SU-DHL-6 (cell line): ENCODE measurements at regions not wholly inside any gene's neighbourhood (a gene's known extent, or its start where the extent isn't known, plus 50 kb on each side); places are given as distances from the start of the nearest gene placed in this dataset.

Source experiments
- H2AFZ ChIP-seq: fragments of 200-600 bp; sonication (generic); 2 replicates; pipeline ENCODE4 v1.6.1; 2014; ENCODE audit warnings: low read depth, mild to moderate bottlenecking, moderate library complexity, mixed read lengths, antibody characterized with exemption, low read length; ENCODE audit not compliant: severe bottlenecking
- H3F3A ChIP-seq: fragments of 200-600 bp; shearing (Covaris generic); 2 replicates; pipeline ENCODE4 v1.6.0; 2016; ENCODE audit warnings: antibody characterized with exemption, mild to moderate bottlenecking; ENCODE audit not compliant: insufficient read depth
- H3K27ac ChIP-seq: fragments of 200-600 bp; sonication (generic); 2 replicates; pipeline ENCODE4 v1.5.1; 2016; ENCODE audit warnings: low read depth, mild to moderate bottlenecking, low read length, moderate library complexity, mixed read lengths
- H3K27me3 ChIP-seq: fragments of 200-600 bp; sonication (generic), shearing (Covaris generic); 2 replicates; pipeline ENCODE4 v1.6.0; 2014; ENCODE audit warnings: mild to moderate bottlenecking, low read length
- H3K36me3 ChIP-seq: fragments of 200-600 bp; sonication (generic); 2 replicates; pipeline ENCODE4 v1.6.1; 2014; ENCODE audit warnings: mild to moderate bottlenecking, low read length, mixed read lengths
- H3K4me2 ChIP-seq: fragments of 300-600, 200-600 bp; shearing (Covaris generic), sonication (generic); 2 replicates; pipeline ENCODE4 v1.6.0; 2014; ENCODE audit warnings: low read length, low read depth, mild to moderate bottlenecking; ENCODE audit not compliant: poor library complexity, severe bottlenecking
- H3K4me3 ChIP-seq: fragments of 200-600 bp; sonication (generic); 2 replicates; pipeline ENCODE4 v1.5.1; 2014; ENCODE audit warnings: antibody characterized with exemption, low read length, mild to moderate bottlenecking, mixed read lengths; ENCODE audit not compliant: insufficient read depth, poor library complexity, severe bottlenecking
- H3K79me2 ChIP-seq: fragments of 200-600 bp; sonication (generic); 2 replicates; pipeline ENCODE4 v1.6.1; 2014; ENCODE audit warnings: mild to moderate bottlenecking, low read length, moderate library complexity; ENCODE audit not compliant: insufficient read depth
- H3K9ac ChIP-seq: fragments of 200-600 bp; sonication (generic); 2 replicates; pipeline ENCODE4 v1.7.0; 2014; ENCODE audit warnings: mild to moderate bottlenecking, low read length
- H3K9me2 ChIP-seq: fragments of 200-600 bp; sonication (generic); replicated peaks from 2 replicates; pipeline ENCODE4 v1.6.1; 2014; ENCODE audit warnings: low read length; ENCODE audit not compliant: insufficient read depth
- H3K9me3 ChIP-seq: fragments of 200-600 bp; sonication (generic); 2 replicates; pipeline ENCODE4 v1.6.1; 2014; ENCODE audit warnings: low read length, mixed read lengths; ENCODE audit not compliant: insufficient read depth
- H4K20me1 ChIP-seq: fragments of 200-600 bp; sonication (generic); 2 replicates; pipeline ENCODE4 v1.6.1; 2014; ENCODE audit warnings: low read depth, mild to moderate bottlenecking, antibody characterized with exemption, low read length, moderate library complexity, mixed read lengths
- EZH2phosphoT487 ChIP-seq: fragments of 200-600 bp; sonication (generic), shearing (Covaris generic); conservative IDR thresholded peaks from 2 replicates; pipeline ENCODE4 v1.6.1; 2018; ENCODE audit warnings: mild to moderate bottlenecking, antibody characterized with exemption, low read length, moderate library complexity, mixed read lengths
- TF ChIP-seq, protein P1 (sequence below): fragments of 200-600 bp; sonication (generic); IDR thresholded peaks from one replicate; pipeline ENCODE4 v1.5.1; 2017; ENCODE audit warnings: antibody characterized with exemption, mild to moderate bottlenecking, low read length, moderate library complexity; ENCODE audit not compliant: insufficient read depth, poor library complexity, severe bottlenecking

DNA sequence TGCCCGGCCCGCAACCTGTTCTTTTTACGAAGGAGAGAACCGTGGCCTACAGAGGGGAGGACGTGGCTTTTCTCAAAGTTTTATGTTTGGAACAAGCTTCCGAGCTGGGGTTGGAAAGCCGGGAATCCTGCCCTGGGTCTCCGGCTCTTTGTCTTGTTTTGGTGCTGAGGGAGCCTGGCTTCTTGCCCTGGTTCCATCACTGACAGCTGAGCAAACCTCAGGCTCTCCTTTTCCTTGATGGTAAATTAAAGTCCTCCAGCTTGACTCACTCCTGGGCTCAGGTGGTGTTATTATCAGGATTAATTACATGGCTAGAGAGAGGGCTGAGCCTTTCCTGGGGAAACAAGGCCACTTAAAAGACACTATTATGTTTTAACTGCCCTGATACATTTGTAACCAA lies 289.5 kb upstream of the RGMA start:
- Histone ChIP-seq H3K4me3 (no peak overlapping the region), H3K9ac (no peak overlapping the region), H3K4me2 (no peak overlapping the region), H3F3A (no peaks in the 10 kb centered on the region), H3K27me3 (no peaks in the 10 kb centered on the region), H3K79me2 (no peaks in the 10 kb centered on the region), H3K36me3 (no peaks in the 10 kb centered on the region), H4K20me1 (no peaks in the 10 kb centered on the region), H3K9me3 (no peaks in the 10 kb centered on the region), H3K9me2 (no peaks in the 10 kb centered on the region), H3K27ac (no peak overlapping the region), H2AFZ (no peak overlapping the region)
- no peak for TF ChIP-seq EZH2phosphoT487
- TF ChIP-seq, protein P1, sequence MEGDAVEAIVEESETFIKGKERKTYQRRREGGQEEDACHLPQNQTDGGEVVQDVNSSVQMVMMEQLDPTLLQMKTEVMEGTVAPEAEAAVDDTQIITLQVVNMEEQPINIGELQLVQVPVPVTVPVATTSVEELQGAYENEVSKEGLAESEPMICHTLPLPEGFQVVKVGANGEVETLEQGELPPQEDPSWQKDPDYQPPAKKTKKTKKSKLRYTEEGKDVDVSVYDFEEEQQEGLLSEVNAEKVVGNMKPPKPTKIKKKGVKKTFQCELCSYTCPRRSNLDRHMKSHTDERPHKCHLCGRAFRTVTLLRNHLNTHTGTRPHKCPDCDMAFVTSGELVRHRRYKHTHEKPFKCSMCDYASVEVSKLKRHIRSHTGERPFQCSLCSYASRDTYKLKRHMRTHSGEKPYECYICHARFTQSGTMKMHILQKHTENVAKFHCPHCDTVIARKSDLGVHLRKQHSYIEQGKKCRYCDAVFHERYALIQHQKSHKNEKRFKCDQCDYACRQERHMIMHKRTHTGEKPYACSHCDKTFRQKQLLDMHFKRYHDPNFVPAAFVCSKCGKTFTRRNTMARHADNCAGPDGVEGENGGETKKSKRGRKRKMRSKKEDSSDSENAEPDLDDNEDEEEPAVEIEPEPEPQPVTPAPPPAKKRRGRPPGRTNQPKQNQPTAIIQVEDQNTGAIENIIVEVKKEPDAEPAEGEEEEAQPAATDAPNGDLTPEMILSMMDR: no peak

DNA sequence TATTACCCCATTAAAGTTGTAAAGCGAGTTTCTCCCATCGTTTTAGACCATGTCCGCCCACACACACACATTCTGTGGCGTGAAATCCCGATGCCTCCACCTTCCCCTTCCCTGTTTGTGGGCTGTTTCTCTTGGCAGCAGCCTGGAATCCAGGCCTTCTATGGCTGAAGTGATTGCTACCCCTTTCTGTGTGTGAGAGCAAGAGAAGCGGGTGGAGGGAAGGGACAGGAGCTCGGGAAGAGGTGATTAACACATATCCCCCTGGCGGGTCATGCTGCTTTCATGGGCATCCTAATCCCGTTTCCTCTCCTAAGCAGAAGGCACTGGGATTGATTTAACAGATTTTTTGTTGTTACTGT lies 283.8 kb upstream of the RGMA start:
- no peaks in the 10 kb centered on the region for H3K27me3 ChIP-seq
- TF ChIP-seq EZH2phosphoT487: no peak
- TF ChIP-seq, protein P1: no peak
- H3K27ac ChIP-seq: no peak overlapping the region
- no peaks in the 10 kb centered on the region for H3K9me3 ChIP-seq
- H2AFZ ChIP-seq: no peak overlapping the region
- no peaks in the 10 kb centered on the region for H3K9me2 ChIP-seq
- no peak overlapping the region for H3K9ac ChIP-seq
- H3K4me3 ChIP-seq: no peak overlapping the region
- no peak overlapping the region for H3K4me2 ChIP-seq
- no peaks in the 10 kb centered on the region for H3K36me3 ChIP-seq
- no peaks in the 10 kb centered on the region for H3K79me2 ChIP-seq
- no peaks in the 10 kb centered on the region for H4K20me1 ChIP-seq
- no peaks in the 10 kb centered on the region for H3F3A ChIP-seq

DNA sequence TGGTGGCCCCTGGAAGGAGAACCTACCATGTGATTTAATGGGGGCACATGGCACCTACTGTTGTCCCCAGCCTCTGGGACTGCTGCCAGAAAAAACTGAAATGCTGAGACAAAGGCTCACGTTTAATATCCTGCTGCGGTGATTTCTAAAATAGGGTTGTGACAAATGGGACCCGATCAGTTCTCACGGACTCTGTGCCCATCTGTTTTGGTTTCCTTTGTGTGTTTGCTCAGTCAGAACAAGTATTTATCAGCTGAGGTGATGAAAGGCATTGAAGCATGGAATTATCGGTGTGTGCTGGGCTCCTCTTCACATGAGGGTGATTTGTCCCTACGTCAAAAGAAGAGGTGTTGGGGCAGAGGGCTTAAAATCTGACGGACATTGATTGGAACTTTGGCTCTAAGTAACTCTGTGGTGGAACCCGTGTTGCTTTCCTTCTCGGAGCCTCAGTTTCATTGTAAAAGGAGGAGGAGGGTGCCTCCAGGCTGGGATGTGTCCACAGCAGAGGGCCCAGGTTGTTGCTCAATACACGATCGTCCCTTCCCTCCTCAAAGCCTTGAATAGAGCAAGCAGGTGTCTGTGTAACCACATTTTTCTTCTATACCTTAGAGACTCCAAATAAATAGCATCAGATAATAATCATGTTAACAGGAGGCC lies 283.3 kb upstream of the RGMA start:
- Histone ChIP-seq H3K9me3 (no peaks in the 10 kb centered on the region), H2AFZ (no peak overlapping the region), H3K79me2 (no peaks in the 10 kb centered on the region), H3F3A (no peaks in the 10 kb centered on the region), H3K9me2 (no peaks in the 10 kb centered on the region), H3K27ac (no peak overlapping the region), H3K9ac (no peak overlapping the region), H3K27me3 (no peaks in the 10 kb centered on the region), H3K36me3 (no peaks in the 10 kb centered on the region), H3K4me2 (no peak overlapping the region), H4K20me1 (no peaks in the 10 kb centered on the region), H3K4me3 (no peak overlapping the region)
- TF ChIP-seq EZH2phosphoT487: no peak
- TF ChIP-seq, protein P1: no peak
